WTC11 (cell line): ENCODE measurements at regions not wholly inside any gene's neighbourhood (a gene's known extent, or its start where the extent isn't known, plus 50 kb on each side); places are given as distances from the start of the nearest gene placed in this dataset.

Source experiments
- NFE2L1 ChIP-seq: sonication (generic); formaldehyde crosslinking; IDR thresholded peaks from 2 replicates; pipeline ENCODE4 v1.8.1; 2023; ENCODE audit warnings: missing genetic modification reagents
- TF ChIP-seq, protein P1 (sequence below): sonication (generic); formaldehyde crosslinking; IDR thresholded peaks from 2 replicates; pipeline ENCODE4 v1.8.1; 2023; ENCODE audit warnings: mild to moderate bottlenecking, missing genetic modification reagents, borderline replicate concordance

- TF ChIP-seq, protein P1, sequence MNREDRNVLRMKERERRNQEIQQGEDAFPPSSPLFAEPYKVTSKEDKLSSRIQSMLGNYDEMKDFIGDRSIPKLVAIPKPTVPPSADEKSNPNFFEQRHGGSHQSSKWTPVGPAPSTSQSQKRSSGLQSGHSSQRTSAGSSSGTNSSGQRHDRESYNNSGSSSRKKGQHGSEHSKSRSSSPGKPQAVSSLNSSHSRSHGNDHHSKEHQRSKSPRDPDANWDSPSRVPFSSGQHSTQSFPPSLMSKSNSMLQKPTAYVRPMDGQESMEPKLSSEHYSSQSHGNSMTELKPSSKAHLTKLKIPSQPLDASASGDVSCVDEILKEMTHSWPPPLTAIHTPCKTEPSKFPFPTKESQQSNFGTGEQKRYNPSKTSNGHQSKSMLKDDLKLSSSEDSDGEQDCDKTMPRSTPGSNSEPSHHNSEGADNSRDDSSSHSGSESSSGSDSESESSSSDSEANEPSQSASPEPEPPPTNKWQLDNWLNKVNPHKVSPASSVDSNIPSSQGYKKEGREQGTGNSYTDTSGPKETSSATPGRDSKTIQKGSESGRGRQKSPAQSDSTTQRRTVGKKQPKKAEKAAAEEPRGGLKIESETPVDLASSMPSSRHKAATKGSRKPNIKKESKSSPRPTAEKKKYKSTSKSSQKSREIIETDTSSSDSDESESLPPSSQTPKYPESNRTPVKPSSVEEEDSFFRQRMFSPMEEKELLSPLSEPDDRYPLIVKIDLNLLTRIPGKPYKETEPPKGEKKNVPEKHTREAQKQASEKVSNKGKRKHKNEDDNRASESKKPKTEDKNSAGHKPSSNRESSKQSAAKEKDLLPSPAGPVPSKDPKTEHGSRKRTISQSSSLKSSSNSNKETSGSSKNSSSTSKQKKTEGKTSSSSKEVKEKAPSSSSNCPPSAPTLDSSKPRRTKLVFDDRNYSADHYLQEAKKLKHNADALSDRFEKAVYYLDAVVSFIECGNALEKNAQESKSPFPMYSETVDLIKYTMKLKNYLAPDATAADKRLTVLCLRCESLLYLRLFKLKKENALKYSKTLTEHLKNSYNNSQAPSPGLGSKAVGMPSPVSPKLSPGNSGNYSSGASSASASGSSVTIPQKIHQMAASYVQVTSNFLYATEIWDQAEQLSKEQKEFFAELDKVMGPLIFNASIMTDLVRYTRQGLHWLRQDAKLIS: no peak
- no peak for TF ChIP-seq NFE2L1 (CRISPR knock-in tag)
Observed at GRCh38 chr11:98828986-98829708, 191.6 kb upstream of the CNTN5 start.
